DOHH2 (cell line): ENCODE measurements at regions not wholly inside any gene's neighbourhood (a gene's known extent, or its start where the extent isn't known, plus 50 kb on each side); places are given as distances from the start of the nearest gene placed in this dataset.

ENCODE experiments used
- H3F3A ChIP-seq: fragments of 200-600 bp; sonication (generic), shearing (Covaris generic); 2 replicates; pipeline ENCODE4 v1.6.0; 2016; ENCODE audit warnings: antibody characterized with exemption, mild to moderate bottlenecking; ENCODE audit not compliant: control insufficient read depth, insufficient read depth
- H3K27ac ChIP-seq: fragments of 200-600 bp; sonication (generic); 2 replicates; pipeline ENCODE4 v1.5.1; 2014; ENCODE audit warnings: low read depth, mild to moderate bottlenecking, low read length, moderate library complexity
- H3K27me3 ChIP-seq: fragments of 200-600 bp; sonication (generic); 2 replicates; pipeline ENCODE4 v1.6.1; 2014; ENCODE audit warnings: mild to moderate bottlenecking, low read length, mixed read lengths; ENCODE audit not compliant: control insufficient read depth
- H3K36me3 ChIP-seq: fragments of 200-600 bp; sonication (generic); 2 replicates; pipeline ENCODE4 v1.6.1; 2014; ENCODE audit warnings: mild to moderate bottlenecking, low read length, moderate library complexity, mixed read lengths; ENCODE audit not compliant: control insufficient read depth
- H3K4me1 ChIP-seq: fragments of 200-600 bp; sonication (generic); 2 replicates; pipeline ENCODE4 v1.6.1; 2014; ENCODE audit warnings: mild to moderate bottlenecking, low read length, mixed read lengths; ENCODE audit not compliant: control insufficient read depth
- H3K4me2 ChIP-seq: fragments of 200-600 bp; sonication (generic); 2 replicates; pipeline ENCODE4 v1.6.0; 2014; ENCODE audit warnings: mild to moderate bottlenecking, low read length, moderate library complexity
- H3K4me3 ChIP-seq: fragments of 200-600 bp; sonication (generic); 2 replicates; pipeline ENCODE4 v1.5.1; 2014; ENCODE audit warnings: mild to moderate bottlenecking, low read length, mixed read lengths
- H3K79me2 ChIP-seq: fragments of 200-600 bp; sonication (generic); 2 replicates; pipeline ENCODE4 v1.6.1; 2014; ENCODE audit warnings: mild to moderate bottlenecking, low read length, mixed read lengths; ENCODE audit not compliant: control insufficient read depth
- H3K9me2 ChIP-seq: fragments of 200-600 bp; sonication (generic); replicated peaks from 2 replicates; pipeline ENCODE4 v1.6.1; 2014; ENCODE audit warnings: mild to moderate bottlenecking, low read length, mixed read lengths; ENCODE audit not compliant: control insufficient read depth
- H3K9me3 ChIP-seq: fragments of 200-600 bp; sonication (generic); 2 replicates; pipeline ENCODE4 v1.6.1; 2014; ENCODE audit warnings: antibody characterized with exemption, low read length, mixed read lengths; ENCODE audit not compliant: control insufficient read depth, insufficient read depth
- H4K20me1 ChIP-seq: fragments of 200-600 bp; sonication (generic); 2 replicates; pipeline ENCODE4 v1.6.0; 2014; ENCODE audit warnings: low read depth, mild to moderate bottlenecking, antibody characterized with exemption, low read length, moderate library complexity; ENCODE audit not compliant: control insufficient read depth, insufficient read depth
- CTCF ChIP-seq: fragments of 200-600 bp; sonication (generic); IDR thresholded peaks from one replicate; pipeline ENCODE4 v1.5.1; 2014; ENCODE audit warnings: antibody characterized with exemption, mild to moderate bottlenecking, low read depth, low read length; ENCODE audit not compliant: poor library complexity, severe bottlenecking
- EZH2phosphoT487 ChIP-seq: fragments of 200-600 bp; sonication (generic); IDR thresholded peaks from 2 replicates; pipeline ENCODE4 v1.6.1; 2017; ENCODE audit warnings: borderline replicate concordance, mild to moderate bottlenecking, antibody characterized with exemption, low read length, moderate library complexity, mixed read lengths

DNA sequence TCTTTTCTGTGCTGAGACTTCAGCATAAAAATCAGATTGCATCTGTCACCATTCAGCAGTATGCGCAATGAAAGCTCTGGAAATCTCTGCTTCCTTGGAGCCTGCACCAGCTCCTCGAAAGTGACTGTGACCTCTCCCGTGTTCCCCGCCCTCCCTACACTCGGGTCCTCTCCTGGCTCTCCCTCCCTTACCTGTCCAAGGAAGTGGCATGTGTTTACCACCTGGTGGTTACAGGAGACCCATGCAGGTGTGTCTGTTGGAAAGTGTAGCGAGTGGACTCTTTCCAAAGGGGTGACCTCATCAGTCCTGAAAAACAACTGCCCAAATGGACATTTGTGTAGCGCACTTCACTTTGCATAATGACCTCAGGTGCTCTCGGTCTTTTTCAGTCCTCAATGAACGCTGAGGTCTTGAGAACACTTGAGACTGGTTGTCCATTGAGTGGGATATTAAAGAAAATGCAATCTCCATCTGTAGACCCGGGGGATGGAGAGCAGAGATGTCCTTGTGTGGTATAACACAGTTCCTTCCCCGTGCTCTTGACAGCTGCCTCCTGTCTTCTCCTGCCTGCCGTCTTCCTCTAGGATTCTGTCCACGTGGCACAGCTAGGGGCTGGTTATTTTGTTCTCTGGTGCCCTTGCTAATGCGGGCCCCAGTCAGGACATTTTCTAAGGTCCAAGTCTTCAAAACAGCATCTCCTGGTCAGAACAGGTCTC lies 133.2 kb downstream of the ACKR3 start:
- Histone ChIP-seq H3K4me3 (no peak overlapping the region), H3K79me2 (no peaks in the 10 kb centered on the region), H3K27ac (no peak overlapping the region), H3K9me3 (no peaks in the 10 kb centered on the region), H3F3A (no peaks in the 10 kb centered on the region), H3K4me1 (no peaks in the 10 kb centered on the region), H3K9me2 (no peaks in the 10 kb centered on the region), H4K20me1 (no peaks in the 10 kb centered on the region), H3K36me3 (no peaks in the 10 kb centered on the region), H3K27me3 (no peaks in the 10 kb centered on the region), H3K4me2 (no peak overlapping the region)
- TF ChIP-seq CTCF (no peak), EZH2phosphoT487 (no peak)

DNA sequence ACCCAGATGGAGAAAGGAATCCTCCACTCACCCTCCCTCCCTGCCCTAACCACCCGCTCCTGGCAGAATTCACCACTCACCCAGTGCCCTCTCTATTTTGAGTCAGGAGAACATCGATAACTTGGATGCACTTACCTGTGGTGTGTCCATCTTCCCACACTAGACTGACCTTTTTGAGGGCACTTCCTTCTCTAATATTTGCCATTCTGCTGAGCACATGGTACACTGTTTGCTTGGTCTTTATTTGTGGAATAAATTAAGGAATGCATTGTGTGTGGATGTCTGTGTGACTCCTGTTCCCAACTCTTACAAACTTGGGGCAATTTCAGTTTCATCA lies 133.7 kb downstream of the ACKR3 start:
- Histone ChIP-seq H3K4me3 (no peak overlapping the region), H3K36me3 (no peaks in the 10 kb centered on the region), H4K20me1 (no peaks in the 10 kb centered on the region), H3K4me1 (no peaks in the 10 kb centered on the region), H3K4me2 (no peak overlapping the region), H3K9me3 (no peaks in the 10 kb centered on the region), H3K9me2 (no peaks in the 10 kb centered on the region), H3K27ac (no peak overlapping the region), H3K27me3 (no peaks in the 10 kb centered on the region), H3F3A (no peaks in the 10 kb centered on the region), H3K79me2 (no peaks in the 10 kb centered on the region)
- TF ChIP-seq CTCF (no peak), EZH2phosphoT487 (no peak)

GRCh38 chr2:236703906-236704305 lies 134.3 kb downstream of the ACKR3 start:
- no peaks in the 10 kb centered on the region for H3K79me2 ChIP-seq
- no peaks in the 10 kb centered on the region for H3K36me3 ChIP-seq
- TF ChIP-seq EZH2phosphoT487 (no peak), CTCF (no peak)
- no peaks in the 10 kb centered on the region for H3K27me3 ChIP-seq
- H3K4me1 ChIP-seq, result no peaks in the 10 kb centered on the region
- no peak overlapping the region for H3K4me3 ChIP-seq
- no peaks in the 10 kb centered on the region for H3K9me2 ChIP-seq
- H3K4me2 ChIP-seq, result no peak overlapping the region
- H3K9me3 ChIP-seq, result no peaks in the 10 kb centered on the region
- H4K20me1 ChIP-seq, result no peaks in the 10 kb centered on the region
- no peaks in the 10 kb centered on the region for H3F3A ChIP-seq
- no peak overlapping the region for H3K27ac ChIP-seq
